ENCODE measurements at regions not wholly inside any gene's neighbourhood (a gene's known extent, or its start where the extent isn't known, plus 50 kb on each side); places are given as distances from the start of the nearest gene placed in this dataset.

DNA sequence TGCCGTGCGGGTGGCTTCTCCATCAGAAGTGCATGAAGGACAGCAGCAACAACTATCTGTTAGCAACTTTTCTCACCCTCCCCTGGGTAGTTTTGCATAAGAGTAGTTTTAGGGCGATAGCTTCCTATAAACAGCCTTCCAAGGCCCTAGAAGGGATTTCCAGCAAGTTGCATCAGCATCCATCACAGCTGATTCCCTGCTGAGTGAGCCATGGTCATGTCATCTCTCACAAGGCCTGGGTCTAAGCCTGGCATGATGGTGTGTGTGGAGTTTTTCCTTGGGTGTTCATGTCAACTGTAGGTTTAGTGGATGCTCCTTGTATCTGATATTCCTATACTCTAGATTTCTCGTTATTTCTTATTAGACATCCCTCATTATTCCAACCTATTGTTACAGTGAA, 2324.7 kb upstream of the AGA start:
- ChIA-PET CTCF (no interaction called here), POLR2A (no interaction called here)
- Mint-ChIP-seq H3K4me3 (ENCODE audit: unreplicated experiment) (no peak overlapping the region), H3K4me1 (ENCODE audit: low read depth, unreplicated experiment) (peaks cover 6% of the 10 kb centered on the region), H3K27ac (ENCODE audit: unreplicated experiment) (no peak overlapping the region), H3K27me3 (ENCODE audit: insufficient read depth, unreplicated experiment) (peaks cover 3% of the 10 kb centered on the region), H3K36me3 (ENCODE audit: insufficient read depth, unreplicated experiment) (no peaks in the 10 kb centered on the region), H3K9me3 (ENCODE audit: unreplicated experiment) (peaks cover 9% of the 10 kb centered on the region)
- Histone ChIP-seq H3K36me3 (ENCODE audit: control insufficient read depth, insufficient read depth, low read length) (no peaks in the 10 kb centered on the region), H3K4me1 (no peaks in the 10 kb centered on the region), H3K9me3 (no peaks in the 10 kb centered on the region), H3K27me3 (replicated peaks; ENCODE audit: control insufficient read depth, insufficient read depth, low read length) (no peaks in the 10 kb centered on the region), H3K4me3 (ENCODE audit: low read depth, low read length) (no peak overlapping the region)
- intact Hi-C loops (cut with micrococcal nuclease; ENCODE audit: unreplicated experiment): no loop called here
- DNase-seq: no peak
- no TSS peak for BruUV-seq (replicated peaks)
- TF ChIP-seq, protein P1, sequence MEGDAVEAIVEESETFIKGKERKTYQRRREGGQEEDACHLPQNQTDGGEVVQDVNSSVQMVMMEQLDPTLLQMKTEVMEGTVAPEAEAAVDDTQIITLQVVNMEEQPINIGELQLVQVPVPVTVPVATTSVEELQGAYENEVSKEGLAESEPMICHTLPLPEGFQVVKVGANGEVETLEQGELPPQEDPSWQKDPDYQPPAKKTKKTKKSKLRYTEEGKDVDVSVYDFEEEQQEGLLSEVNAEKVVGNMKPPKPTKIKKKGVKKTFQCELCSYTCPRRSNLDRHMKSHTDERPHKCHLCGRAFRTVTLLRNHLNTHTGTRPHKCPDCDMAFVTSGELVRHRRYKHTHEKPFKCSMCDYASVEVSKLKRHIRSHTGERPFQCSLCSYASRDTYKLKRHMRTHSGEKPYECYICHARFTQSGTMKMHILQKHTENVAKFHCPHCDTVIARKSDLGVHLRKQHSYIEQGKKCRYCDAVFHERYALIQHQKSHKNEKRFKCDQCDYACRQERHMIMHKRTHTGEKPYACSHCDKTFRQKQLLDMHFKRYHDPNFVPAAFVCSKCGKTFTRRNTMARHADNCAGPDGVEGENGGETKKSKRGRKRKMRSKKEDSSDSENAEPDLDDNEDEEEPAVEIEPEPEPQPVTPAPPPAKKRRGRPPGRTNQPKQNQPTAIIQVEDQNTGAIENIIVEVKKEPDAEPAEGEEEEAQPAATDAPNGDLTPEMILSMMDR (IDR thresholded peaks at IDR 0.05; ENCODE audit: insufficient read depth in 1 of 2, low read depth in 1 of 2, low read length in 1 of 2, severe bottlenecking in 1 of 2, unreplicated experiment in 1 of 2): no peak

DNA sequence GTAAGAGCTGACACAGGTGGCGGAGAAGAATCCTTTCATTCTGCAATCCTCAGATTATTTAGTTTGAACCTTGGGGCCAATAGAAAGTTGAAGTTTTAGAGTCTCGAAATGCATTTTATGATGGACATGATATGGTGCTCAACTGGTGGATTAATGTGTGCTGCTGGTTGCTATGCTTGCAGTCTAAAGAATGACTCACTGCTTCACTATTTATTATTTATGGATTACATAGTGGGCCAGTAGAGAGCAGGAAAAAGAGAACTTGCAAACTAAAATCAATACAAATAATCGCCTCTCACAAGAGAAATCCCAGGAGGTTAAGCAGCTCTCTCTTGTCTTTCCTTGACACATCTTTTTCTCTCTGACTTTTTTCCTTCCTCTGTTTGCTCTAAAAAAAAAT, 2326.8 kb upstream of the AGA start:
- no peaks in the 10 kb centered on the region for H3K4me1 ChIP-seq
- POLR2A ChIA-PET: no interaction called here
- Mint-ChIP-seq H3K36me3 (ENCODE audit: insufficient read depth, unreplicated experiment) (no peaks in the 10 kb centered on the region), H3K4me3 (ENCODE audit: unreplicated experiment) (no peak overlapping the region), H3K27ac (ENCODE audit: unreplicated experiment) (no peak overlapping the region), H3K4me1 (ENCODE audit: low read depth, unreplicated experiment) (no peaks in the 10 kb centered on the region), H3K9me3 (ENCODE audit: unreplicated experiment) (no peaks in the 10 kb centered on the region), H3K27me3 (ENCODE audit: insufficient read depth, unreplicated experiment) (peaks cover 4% of the 10 kb centered on the region)
- TF ChIP-seq, protein P1 (IDR thresholded peaks at IDR 0.05; ENCODE audit: insufficient read depth in 1 of 2, low read depth in 1 of 2, low read length in 1 of 2, severe bottlenecking in 1 of 2, unreplicated experiment in 1 of 2): no peak
- no peaks in the 10 kb centered on the region for H3K27me3 ChIP-seq (replicated peaks; ENCODE audit: control insufficient read depth, insufficient read depth, low read length)
- DNase-seq: no peak
- CTCF ChIA-PET: no interaction called here
- intact Hi-C loops (cut with micrococcal nuclease; ENCODE audit: unreplicated experiment): no loop called here
- BruUV-seq (replicated peaks): no TSS peak
- H3K9me3 ChIP-seq: no peaks in the 10 kb centered on the region
- no peaks in the 10 kb centered on the region for H3K36me3 ChIP-seq (ENCODE audit: control insufficient read depth, insufficient read depth, low read length)
- H3K4me3 ChIP-seq (ENCODE audit: low read depth, low read length): no peak overlapping the region

DNA sequence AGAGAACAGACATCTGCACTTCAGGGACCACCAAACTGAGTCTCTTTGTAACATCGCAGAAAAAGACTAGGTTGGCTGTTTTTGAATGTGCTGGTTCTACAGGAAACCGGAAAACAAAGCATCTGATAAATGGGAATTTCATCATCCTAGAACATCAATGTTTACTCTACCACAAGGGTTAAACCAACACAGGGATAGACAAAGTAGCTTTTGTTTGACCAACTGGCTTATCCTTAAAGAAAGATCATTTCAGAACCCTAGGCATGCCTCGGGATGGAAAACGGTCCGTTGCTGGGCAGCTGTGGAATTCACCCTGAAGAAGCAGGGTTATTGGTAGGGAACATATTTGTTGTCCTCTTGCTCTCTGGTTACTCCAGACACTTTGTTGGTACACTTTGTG, 2355.5 kb upstream of the AGA start:
- intact Hi-C loops (cut with micrococcal nuclease; ENCODE audit: unreplicated experiment): no loop called here

More for the DNA sequence above, 2355.5 kb upstream of the AGA start:
- Mint-ChIP-seq H3K4me1 (ENCODE audit: low read depth, unreplicated experiment) (no peaks in the 10 kb centered on the region), H3K9me3 (ENCODE audit: unreplicated experiment) (no peaks in the 10 kb centered on the region), H3K27me3 (ENCODE audit: insufficient read depth, unreplicated experiment) (peaks cover 11% of the 10 kb centered on the region), H3K36me3 (ENCODE audit: insufficient read depth, unreplicated experiment) (no peaks in the 10 kb centered on the region), H3K27ac (ENCODE audit: unreplicated experiment) (no peak overlapping the region), H3K4me3 (ENCODE audit: unreplicated experiment) (no peak overlapping the region)
- Histone ChIP-seq H3K9me3 (no peaks in the 10 kb centered on the region), H3K27me3 (replicated peaks; ENCODE audit: control insufficient read depth, insufficient read depth, low read length) (no peaks in the 10 kb centered on the region), H3K4me3 (ENCODE audit: low read depth, low read length) (no peak overlapping the region), H3K4me1 (no peaks in the 10 kb centered on the region), H3K36me3 (ENCODE audit: control insufficient read depth, insufficient read depth, low read length) (no peaks in the 10 kb centered on the region)
- DNase-seq: no peak
- TF ChIP-seq, protein P1 (IDR thresholded peaks at IDR 0.05; ENCODE audit: insufficient read depth in 1 of 2, low read depth in 1 of 2, low read length in 1 of 2, severe bottlenecking in 1 of 2, unreplicated experiment in 1 of 2): no peak
- ChIA-PET POLR2A (no interaction called here), CTCF (no interaction called here)
- BruUV-seq (replicated peaks): no TSS peak

Data from Caco-2 (cell line).